ENCODE measurements at regions not wholly inside any gene's neighbourhood (a gene's known extent, or its start where the extent isn't known, plus 50 kb on each side); places are given as distances from the start of the nearest gene placed in this dataset.
A peak's percentile ranks its signal among the peaks of the same experiment; 100 is the strongest.
"Not testable (repeated sequence)": the region's sequence is repeated elsewhere in the genome, so short reads cannot be mapped to it uniquely, and the experiment has no call there.

- Mint-ChIP-seq H3K27ac (no peak overlapping the region), H3K36me3 (ENCODE audit: low read depth) (no peaks in the 10 kb centered on the region), H3K9me3 (no peaks in the 10 kb centered on the region), H3K4me1 (ENCODE audit: low read depth) (no peaks in the 10 kb centered on the region), H3K4me3 (no peak overlapping the region), H3K27me3 (no peaks in the 10 kb centered on the region)
- intact Hi-C loops (cut with micrococcal nuclease), result no loop called here
Measured at GRCh38 chr13:27327633-27328032, 57.0 kb downstream of the RASL11A start.

- Mint-ChIP-seq H3K27ac (no peak overlapping the region), H3K9me3 (no peaks in the 10 kb centered on the region), H3K36me3 (ENCODE audit: low read depth) (no peaks in the 10 kb centered on the region), H3K4me3 (no peak overlapping the region), H3K27me3 (no peaks in the 10 kb centered on the region), H3K4me1 (ENCODE audit: low read depth) (no peaks in the 10 kb centered on the region)
- intact Hi-C loops (cut with micrococcal nuclease), result no loop called here
Measured at GRCh38 chr13:27329210-27329609, 58.6 kb downstream of the RASL11A start.

- Mint-ChIP-seq H3K36me3 (ENCODE audit: low read depth) (no peaks in the 10 kb centered on the region), H3K4me3 (no peak overlapping the region), H3K4me1 (ENCODE audit: low read depth) (no peaks in the 10 kb centered on the region), H3K9me3 (no peaks in the 10 kb centered on the region), H3K27ac (no peak overlapping the region), H3K27me3 (no peaks in the 10 kb centered on the region)
- intact Hi-C loops (cut with micrococcal nuclease), result no loop called here
Measured at GRCh38 chr13:27334774-27335435, 64.3 kb downstream of the RASL11A start.

- Mint-ChIP-seq H3K9me3 (no peaks in the 10 kb centered on the region), H3K36me3 (ENCODE audit: low read depth) (no peaks in the 10 kb centered on the region), H3K27ac (no peak overlapping the region), H3K4me1 (ENCODE audit: low read depth) (no peaks in the 10 kb centered on the region), H3K27me3 (no peaks in the 10 kb centered on the region), H3K4me3 (no peak overlapping the region)
- intact Hi-C loops (cut with micrococcal nuclease), result no loop called here
Measured at GRCh38 chr13:27336014-27336673, 65.5 kb downstream of the RASL11A start.

GRCh38 chr13:27338207-27338606, 67.6 kb downstream of the RASL11A start:
- H3K27ac Mint-ChIP-seq, result no peak overlapping the region
- H3K4me1 Mint-ChIP-seq (ENCODE audit: low read depth), result no peaks in the 10 kb centered on the region
- no peak overlapping the region for H3K4me3 Mint-ChIP-seq
- peaks cover 3% of the 10 kb centered on the region for H3K27me3 Mint-ChIP-seq
- intact Hi-C loops (cut with micrococcal nuclease), result no loop called here
- no peaks in the 10 kb centered on the region for H3K9me3 Mint-ChIP-seq
- H3K36me3 Mint-ChIP-seq (ENCODE audit: low read depth), result no peaks in the 10 kb centered on the region

- H3K27ac Mint-ChIP-seq, result no peak overlapping the region
- intact Hi-C loops (cut with micrococcal nuclease), result no loop called here
- no peaks in the 10 kb centered on the region for H3K36me3 Mint-ChIP-seq (ENCODE audit: low read depth)
- H3K9me3 Mint-ChIP-seq, result no peaks in the 10 kb centered on the region
- H3K27me3 Mint-ChIP-seq, result peaks cover 3% of the 10 kb centered on the region
- H3K4me3 Mint-ChIP-seq, result no peak overlapping the region
- no peaks in the 10 kb centered on the region for H3K4me1 Mint-ChIP-seq (ENCODE audit: low read depth)
Measured at GRCh38 chr13:27338816-27339215, 68.2 kb downstream of the RASL11A start.

- H3K27me3 Mint-ChIP-seq, result peaks cover 3% of the 10 kb centered on the region
- H3K9me3 Mint-ChIP-seq, result no peaks in the 10 kb centered on the region
- no peaks in the 10 kb centered on the region for H3K4me1 Mint-ChIP-seq (ENCODE audit: low read depth)
- H3K27ac Mint-ChIP-seq, result no peak overlapping the region
- intact Hi-C loops (cut with micrococcal nuclease), result no loop called here
- no peaks in the 10 kb centered on the region for H3K36me3 Mint-ChIP-seq (ENCODE audit: low read depth)
- H3K4me3 Mint-ChIP-seq, result no peak overlapping the region
Measured at GRCh38 chr13:27339299-27339698, 68.7 kb downstream of the RASL11A start.

GRCh38 chr13:27341616-27342015, 71.0 kb downstream of the RASL11A start:
- no peaks in the 10 kb centered on the region for H3K4me1 Mint-ChIP-seq (ENCODE audit: low read depth)
- no peak overlapping the region for H3K4me3 Mint-ChIP-seq
- H3K27me3 Mint-ChIP-seq, result peaks cover 3% of the 10 kb centered on the region
- H3K36me3 Mint-ChIP-seq (ENCODE audit: low read depth), result no peaks in the 10 kb centered on the region
- H3K9me3 Mint-ChIP-seq, result no peaks in the 10 kb centered on the region
- intact Hi-C loops (cut with micrococcal nuclease), result no loop called here
- no peak overlapping the region for H3K27ac Mint-ChIP-seq

GRCh38 chr13:27347211-27347772, 76.7 kb downstream of the RASL11A start:
- Mint-ChIP-seq H3K9me3 (peaks cover 7% of the 10 kb centered on the region), H3K36me3 (ENCODE audit: low read depth) (no peaks in the 10 kb centered on the region)
- intact Hi-C loops (cut with micrococcal nuclease), result no loop called here

GRCh38 chr13:27348461-27348860, 76.0 kb upstream of the GTF3A start:
- no peak overlapping the region for H3K27ac Mint-ChIP-seq
- no peaks in the 10 kb centered on the region for H3K36me3 Mint-ChIP-seq (ENCODE audit: low read depth)
- intact Hi-C loops (cut with micrococcal nuclease), result no loop called here
- H3K27me3 Mint-ChIP-seq, result peaks cover 4% of the 10 kb centered on the region
- peaks cover 7% of the 10 kb centered on the region for H3K9me3 Mint-ChIP-seq
- H3K4me1 Mint-ChIP-seq (ENCODE audit: low read depth), result peaks cover 29% of the 10 kb centered on the region
- no peak overlapping the region for H3K4me3 Mint-ChIP-seq

More at GRCh38 chr13:27347211-27347772, 76.7 kb downstream of the RASL11A start:
- peaks cover 7% of the 10 kb centered on the region for H3K27me3 Mint-ChIP-seq
- no peak overlapping the region for H3K4me3 Mint-ChIP-seq
- H3K4me1 Mint-ChIP-seq (ENCODE audit: low read depth), result peaks cover 29% of the 10 kb centered on the region
- peak overlapping the region; percentile 11 for H3K27ac Mint-ChIP-seq

- H3K9me3 Mint-ChIP-seq, result peaks cover 7% of the 10 kb centered on the region
- peaks cover 29% of the 10 kb centered on the region for H3K4me1 Mint-ChIP-seq (ENCODE audit: low read depth)
- H3K36me3 Mint-ChIP-seq (ENCODE audit: low read depth), result no peaks in the 10 kb centered on the region
- H3K27ac Mint-ChIP-seq, result no peak overlapping the region
- peaks cover 5% of the 10 kb centered on the region for H3K27me3 Mint-ChIP-seq
- H3K4me3 Mint-ChIP-seq, result no peak overlapping the region
- intact Hi-C loops (cut with micrococcal nuclease), result no loop called here
Measured at GRCh38 chr13:27349458-27349857, 75.0 kb upstream of the GTF3A start.

- intact Hi-C loops (cut with micrococcal nuclease); H3K36me3 Mint-ChIP-seq (ENCODE audit: low read depth); H3K27ac Mint-ChIP-seq; H3K9me3 Mint-ChIP-seq; H3K4me3 Mint-ChIP-seq; H3K27me3 Mint-ChIP-seq: not testable (repeated sequence)
- H3K4me1 Mint-ChIP-seq (ENCODE audit: low read depth), result peaks cover 29% of the 10 kb centered on the region
Measured at GRCh38 chr13:27350825-27351224, 73.6 kb upstream of the GTF3A start.

- H3K9me3 Mint-ChIP-seq, result peaks cover 7% of the 10 kb centered on the region
- H3K27me3 Mint-ChIP-seq, result peaks cover 4% of the 10 kb centered on the region
- H3K4me1 Mint-ChIP-seq (ENCODE audit: low read depth), result peaks cover 22% of the 10 kb centered on the region
- intact Hi-C loops (cut with micrococcal nuclease), result no loop called here
- no peak overlapping the region for H3K4me3 Mint-ChIP-seq
- H3K36me3 Mint-ChIP-seq (ENCODE audit: low read depth), result no peaks in the 10 kb centered on the region
- H3K27ac Mint-ChIP-seq, result no peak overlapping the region
Measured at GRCh38 chr13:27352698-27353097, 71.7 kb upstream of the GTF3A start.

- intact Hi-C loops (cut with micrococcal nuclease), result no loop called here
- Mint-ChIP-seq H3K27ac (no peak overlapping the region), H3K36me3 (ENCODE audit: low read depth) (no peaks in the 10 kb centered on the region), H3K4me3 (no peak overlapping the region), H3K4me1 (ENCODE audit: low read depth) (peaks cover 17% of the 10 kb centered on the region), H3K27me3 (peaks cover 3% of the 10 kb centered on the region), H3K9me3 (peaks cover 7% of the 10 kb centered on the region)
Measured at GRCh38 chr13:27353166-27353583, 71.2 kb upstream of the GTF3A start.

Data from dendritic cell treated with granulocyte-macrophage colony-stimulating factor and Interleukin-4, amounts not matched to agents 40 ng/mL and 50 ng/mL, for 4 days (primary cell).